CD4-positive, CD25-positive, alpha-beta regulatory T cell (primary cell): ENCODE measurements at regions not wholly inside any gene's neighbourhood (a gene's known extent, or its start where the extent isn't known, plus 50 kb on each side); places are given as distances from the start of the nearest gene placed in this dataset.
"Not testable (repeated sequence)": the region's sequence is repeated elsewhere in the genome, so short reads cannot be mapped to it uniquely, and the experiment has no call there.

Experiments used
- ATAC-seq, 2 donors: fragments of 150-1000 bp; cut with Tn5 transposase; one replicate each; pipeline ENCODE4 v1.10.0; 2021; ENCODE audit warnings: low read depth in 2 of 2, moderate number of reproducible peaks in 2 of 2, moderate library complexity in 1 of 2
- DNase-seq, 3 donors: peaks; one replicate each; pipeline versions ENCODE4 v3.0.0 to v3.0.0-alpha.2; 2012 to 2022; ENCODE audit warnings: mixed read lengths in 1 of 3
- H3K27ac ChIP-seq: one replicate; pipeline ENCODE4 v1.7.0; 2013; ENCODE audit warnings: mild to moderate bottlenecking, low read length; ENCODE audit not compliant: insufficient read depth, poor library complexity, severe bottlenecking
- H3K27me3 ChIP-seq: one replicate; pipeline ENCODE4 v1.7.0; 2013; ENCODE audit warnings: low read length; ENCODE audit not compliant: control insufficient read depth, insufficient read depth
- H3K36me3 ChIP-seq: one replicate; pipeline ENCODE4 v1.7.0; 2013; ENCODE audit warnings: mild to moderate bottlenecking, low read length, moderate library complexity; ENCODE audit not compliant: control insufficient read depth, insufficient read depth
- H3K4me1 ChIP-seq: 2 replicates; pipeline ENCODE4 v1.7.0; 2013; ENCODE audit warnings: mild to moderate bottlenecking, low read length; ENCODE audit not compliant: insufficient read depth, control insufficient read depth, poor library complexity, severe bottlenecking
- H3K4me3 ChIP-seq: one replicate; pipeline ENCODE4 v1.7.0; 2013; ENCODE audit warnings: low read depth, mild to moderate bottlenecking, low read length, moderate library complexity
- H3K9me3 ChIP-seq, 2 experiments: 1 replicate in 1 of 2; 2 replicates in 1 of 2; pipeline ENCODE4 v1.7.0; 2013; ENCODE audit warnings: low read length in 2 of 2, mild to moderate bottlenecking in 1 of 2, moderate library complexity in 1 of 2; ENCODE audit not compliant: control insufficient read depth in 2 of 2
- H3K27ac Mint-ChIP-seq, 3 donors: one replicate each; pipeline ENCODE4 v1.8.0; 2020 to 2022; ENCODE audit warnings: mild to moderate bottlenecking in 3 of 3, mixed read lengths in 3 of 3, moderate library complexity in 2 of 3
- H3K27me3 Mint-ChIP-seq: one replicate; pipeline ENCODE4 v1.8.0; 2022; ENCODE audit warnings: mild to moderate bottlenecking, mixed read lengths
- H3K36me3 Mint-ChIP-seq: one replicate; pipeline ENCODE4 v1.8.0; 2020; ENCODE audit warnings: mixed read lengths
- H3K4me1 Mint-ChIP-seq, 4 donors: one replicate each; pipeline ENCODE4 v1.8.0; 2020 to 2022; ENCODE audit warnings: mixed read lengths in 4 of 4, mild to moderate bottlenecking in 1 of 4
- H3K4me3 Mint-ChIP-seq, 4 donors: one replicate each; pipeline ENCODE4 v1.8.0; 2020 to 2022; ENCODE audit warnings: mild to moderate bottlenecking in 4 of 4, mixed read lengths in 4 of 4, moderate library complexity in 3 of 4
- H3K9me3 Mint-ChIP-seq, 7 donors: one replicate each; pipeline ENCODE4 v1.8.0; 2020 to 2022; ENCODE audit warnings: mixed read lengths in 7 of 7, mild to moderate bottlenecking in 3 of 7, moderate library complexity in 2 of 7

- H3K36me3 Mint-ChIP-seq: no peaks in the 10 kb centered on the region
These were observed 121.6 kb downstream of the CASP12 start for GRCh38 chr11:104776501-104777170.

DNA sequence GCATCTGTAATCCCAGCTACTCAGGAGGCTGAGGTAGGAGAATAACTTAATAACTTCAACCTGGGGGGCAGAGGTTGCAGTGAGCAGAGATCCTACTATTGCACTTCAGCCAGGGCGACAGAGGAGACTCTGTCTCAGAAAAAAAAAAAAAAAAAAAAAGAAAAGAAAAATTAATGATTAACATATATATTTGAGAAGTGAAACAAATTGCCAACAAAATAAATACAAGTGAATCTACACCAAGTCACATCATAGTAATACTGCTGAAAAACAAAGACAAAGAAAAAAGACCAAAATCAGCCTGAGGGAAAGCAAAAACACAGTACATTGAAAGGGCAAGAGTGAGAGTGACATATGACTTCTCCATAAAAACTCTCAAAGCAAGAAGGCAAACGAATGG, 123.7 kb downstream of the CASP12 start:
- Mint-ChIP-seq H3K27ac (no peak overlapping the region), H3K9me3 (peaks cover 0 to 3% (median 0%) of the 10 kb centered on the region in 7 donors), H3K27me3 (no peaks in the 10 kb centered on the region), H3K36me3 (no peaks in the 10 kb centered on the region), H3K4me1 (peaks cover 7 to 21% (median 20%) of the 10 kb centered on the region in 4 donors), H3K4me3 (no peak overlapping the region)
- Histone ChIP-seq H3K4me3 (no peak overlapping the region), H3K4me1 (peaks cover 11% of the 10 kb centered on the region), H3K36me3 (no peaks in the 10 kb centered on the region), H3K27me3 (no peaks in the 10 kb centered on the region), H3K9me3 (no peaks in the 10 kb centered on the region), H3K27ac (no peak overlapping the region)
- ATAC-seq (no peak), DNase-seq (no peak)

More at GRCh38 chr11:104776501-104777170, 121.6 kb downstream of the CASP12 start:
- Histone ChIP-seq H3K27me3 (no peaks in the 10 kb centered on the region), H3K36me3 (no peaks in the 10 kb centered on the region), H3K27ac (no peak overlapping the region), H3K4me1 (peaks cover 11% of the 10 kb centered on the region), H3K4me3 (no peak overlapping the region), H3K9me3 (no peaks in the 10 kb centered on the region)
- peaks cover 0 to 1% (median 0%) of the 10 kb centered on the region in 7 donors for H3K9me3 Mint-ChIP-seq
- peaks cover 7 to 20% (median 18%) of the 10 kb centered on the region in 4 donors for H3K4me1 Mint-ChIP-seq
- DNase-seq (no peak), ATAC-seq (no peak)
- H3K27ac Mint-ChIP-seq: peak overlapping the region in 2 of 3 donors; percentile 3 to 22
- no peak overlapping the region for H3K4me3 Mint-ChIP-seq
- peaks cover 4% of the 10 kb centered on the region for H3K27me3 Mint-ChIP-seq

GRCh38 chr11:104772806-104773241, 125.4 kb downstream of the CASP12 start:
- ATAC-seq (peak; percentile 90 to 94), DNase-seq (peak in 2 of 3 donors; percentile 36 to 71)
- H3K27me3 Mint-ChIP-seq: no peaks in the 10 kb centered on the region
- Histone ChIP-seq H3K36me3 (no peaks in the 10 kb centered on the region), H3K27ac (peak overlapping the region; percentile 25), H3K27me3 (no peaks in the 10 kb centered on the region), H3K4me3 (peak overlapping the region; percentile 33), H3K9me3 (no peaks in the 10 kb centered on the region), H3K4me1 (peaks cover 11% of the 10 kb centered on the region)
- H3K4me3 Mint-ChIP-seq: peak overlapping the region in 1 of 4 donors; percentile 1
- peak overlapping the region in 2 of 3 donors; percentile 6 to 9 for H3K27ac Mint-ChIP-seq
- H3K36me3 Mint-ChIP-seq: no peaks in the 10 kb centered on the region
- H3K4me1 Mint-ChIP-seq: peaks cover 11 to 21% (median 19%) of the 10 kb centered on the region in 4 donors
- H3K9me3 Mint-ChIP-seq: peaks cover 0 to 6% (median 0%) of the 10 kb centered on the region in 7 donors

DNA sequence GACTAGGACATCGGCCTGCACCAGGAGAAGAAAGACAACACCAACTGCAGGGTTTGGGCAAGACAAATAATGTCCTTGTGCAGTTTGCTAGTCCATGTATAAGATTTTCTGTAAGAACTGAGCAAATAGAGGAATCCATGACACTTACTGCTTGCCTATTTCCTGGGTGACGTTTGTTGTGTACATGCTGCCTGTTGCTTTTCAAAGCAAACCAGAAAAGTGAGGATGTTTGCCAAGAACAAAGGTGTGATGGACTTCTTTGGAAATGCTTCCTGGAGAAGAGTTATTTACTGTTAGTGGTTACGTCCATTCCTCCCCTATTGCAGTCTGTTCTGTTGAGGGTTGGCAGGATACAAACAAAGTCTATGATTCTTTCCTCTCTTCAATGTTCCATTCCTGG, 126.5 kb downstream of the CASP12 start:
- no peak for DNase-seq
- Mint-ChIP-seq H3K27ac (peak overlapping the region in 1 of 3 donors; percentile 48), H3K36me3 (no peaks in the 10 kb centered on the region), H3K27me3 (no peaks in the 10 kb centered on the region), H3K4me3 (no peak overlapping the region), H3K4me1 (peaks cover 13 to 21% (median 19%) of the 10 kb centered on the region in 4 donors), H3K9me3 (peaks cover 0 to 8% (median 0%) of the 10 kb centered on the region in 7 donors)
- Histone ChIP-seq H3K36me3 (no peaks in the 10 kb centered on the region), H3K4me1 (peaks cover 11% of the 10 kb centered on the region), H3K27me3 (no peaks in the 10 kb centered on the region), H3K4me3 (no peak overlapping the region), H3K9me3 (no peaks in the 10 kb centered on the region), H3K27ac (no peak overlapping the region)
- ATAC-seq: no peak

DNA sequence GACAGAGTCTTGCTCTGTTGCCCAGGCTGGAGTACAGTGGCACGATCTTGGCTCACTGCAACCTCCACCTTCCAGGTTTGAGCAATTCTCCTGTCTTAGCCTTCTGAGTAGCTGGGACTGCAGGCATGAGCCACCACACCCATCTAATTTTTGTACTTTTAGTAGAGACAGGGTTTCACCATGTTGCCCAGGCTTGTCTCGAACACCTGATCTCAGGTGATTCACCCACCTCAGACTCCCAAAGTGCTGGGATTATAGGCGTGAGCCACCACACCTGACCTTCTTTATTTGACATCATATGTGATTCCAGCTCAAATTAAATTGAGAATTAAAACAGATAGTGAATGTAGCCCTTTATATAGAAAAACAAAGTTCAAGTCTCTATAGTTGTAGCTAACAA, 127.2 kb downstream of the CASP12 start:
- DNase-seq, H3K27me3 ChIP-seq, ATAC-seq, H3K36me3 ChIP-seq, H3K4me3 Mint-ChIP-seq, H3K9me3 ChIP-seq, H3K27me3 Mint-ChIP-seq, H3K9me3 Mint-ChIP-seq, H3K4me3 ChIP-seq, H3K36me3 Mint-ChIP-seq, H3K27ac ChIP-seq: not testable (repeated sequence)
- peaks cover 11% of the 10 kb centered on the region for H3K4me1 ChIP-seq
- H3K4me1 Mint-ChIP-seq: peaks cover 13 to 26% (median 20%) of the 10 kb centered on the region in 4 donors
- peak overlapping the region in 1 of 3 donors; percentile 33 for H3K27ac Mint-ChIP-seq

DNA sequence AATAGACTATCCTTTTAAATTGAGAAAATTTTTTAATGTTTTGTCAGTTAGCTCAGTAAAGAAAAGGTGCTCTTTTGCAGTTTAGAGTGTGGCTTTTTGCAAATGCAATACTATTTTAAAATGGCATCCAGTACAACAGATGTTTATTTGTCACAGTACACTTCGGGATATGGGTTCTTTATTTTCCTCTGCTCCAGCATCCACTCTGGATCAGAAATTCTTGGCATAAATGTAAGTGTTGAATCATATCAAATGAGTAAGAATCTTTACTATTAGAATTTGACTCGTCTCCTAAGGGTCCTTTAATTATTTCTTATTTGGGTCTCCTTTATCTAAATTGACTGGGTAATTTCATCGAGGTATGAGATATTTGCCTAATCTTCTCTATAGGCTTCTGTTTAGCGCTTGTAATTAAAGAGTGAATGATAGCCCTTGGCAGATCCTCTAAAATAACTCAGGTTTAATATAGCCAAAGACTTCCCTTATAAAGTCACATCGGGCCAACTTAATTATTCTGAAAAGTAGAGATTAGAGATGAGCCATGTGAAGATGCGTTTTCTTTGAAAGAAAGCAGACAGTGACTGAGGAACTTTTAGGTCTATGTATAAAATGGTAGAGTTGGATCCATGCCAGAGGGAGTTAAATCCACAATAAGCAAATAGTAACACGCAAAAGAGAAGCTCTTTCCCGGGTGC, 132.7 kb downstream of the CASP12 start:
- Histone ChIP-seq H3K4me1 (no peaks in the 10 kb centered on the region), H3K36me3 (no peaks in the 10 kb centered on the region), H3K27ac (no peak overlapping the region), H3K9me3 (peaks cover 0 to 2% of the 10 kb centered on the region in 2 experiments), H3K4me3 (no peak overlapping the region), H3K27me3 (no peaks in the 10 kb centered on the region)
- Mint-ChIP-seq H3K27me3 (no peaks in the 10 kb centered on the region), H3K4me3 (no peak overlapping the region), H3K9me3 (peaks cover 0 to 8% (median 3%) of the 10 kb centered on the region in 7 donors), H3K36me3 (no peaks in the 10 kb centered on the region), H3K27ac (no peak overlapping the region), H3K4me1 (peaks cover 14 to 17% (median 14%) of the 10 kb centered on the region in 4 donors)
- DNase-seq (no peak), ATAC-seq (no peak)

DNA sequence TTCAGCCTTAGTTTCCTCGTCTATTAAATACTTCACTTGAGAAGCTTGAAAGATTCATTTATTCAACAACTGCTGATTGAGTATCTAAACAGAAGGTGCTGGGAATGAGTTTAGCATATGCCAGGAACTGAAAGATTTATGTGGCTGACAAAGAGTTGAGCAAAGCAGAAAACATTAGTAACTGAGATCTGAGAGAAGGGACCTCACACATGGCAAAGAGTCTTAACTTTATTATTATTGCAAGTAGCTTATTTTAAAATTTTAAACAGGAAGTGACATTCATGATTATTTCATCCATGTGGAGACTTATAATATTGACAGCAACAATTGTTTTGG, 133.6 kb downstream of the CASP12 start:
- no peak overlapping the region for H3K4me3 Mint-ChIP-seq
- peaks cover 4 to 15% (median 8%) of the 10 kb centered on the region in 7 donors for H3K9me3 Mint-ChIP-seq
- no peaks in the 10 kb centered on the region for H3K27me3 Mint-ChIP-seq
- Histone ChIP-seq H3K27ac (no peak overlapping the region), H3K4me1 (no peaks in the 10 kb centered on the region), H3K9me3 (peaks cover 0 to 7% of the 10 kb centered on the region in 2 experiments), H3K27me3 (no peaks in the 10 kb centered on the region), H3K36me3 (no peaks in the 10 kb centered on the region), H3K4me3 (no peak overlapping the region)
- ATAC-seq: no peak
- H3K36me3 Mint-ChIP-seq: peaks cover 7% of the 10 kb centered on the region
- peaks cover 14 to 21% (median 15%) of the 10 kb centered on the region in 4 donors for H3K4me1 Mint-ChIP-seq
- H3K27ac Mint-ChIP-seq: peak overlapping the region in 2 of 3 donors; percentile 44 to 55
- DNase-seq: no peak
